Pancreas (tissue), 10 donors: ENCODE measurements at regions not wholly inside any gene's neighbourhood (a gene's known extent, or its start where the extent isn't known, plus 50 kb on each side); places are given as distances from the start of the nearest gene placed in this dataset.

ENCODE experiments used
- ATAC-seq, 4 donors: fragments of 200-7000 bp; cut with Tn5 transposase; one replicate each; pipeline versions ENCODE4 v1.8.0 to v1.9.1; 2020; ENCODE audit warnings: mild to moderate bottlenecking in 4 of 4, moderate library complexity in 4 of 4
- DNase-seq, 6 donors: peaks; one replicate each; pipeline ENCODE4 v3.0.0-alpha.2; 2020
- FAIRE-seq: peaks from 2 replicates; lab custom pipeline; 2012; peaks lifted over from hg19 to GRCh38; lab: Jason Lieb, UNC
- H3K27ac ChIP-seq, 4 donors: fragments of 200-600 bp; sonication (generic); 1 replicate in 3 of 4; 2 replicates in 1 of 4; pipeline versions ENCODE4 v1.5.0 to v1.8.0; 2020
- H3K27me3 ChIP-seq, 4 donors: fragments of 200-600 bp; one replicate each; pipeline ENCODE4 v1.8.0; 2021
- H3K36me3 ChIP-seq, 3 donors: fragments of 200-600 bp; sonication (generic) in 1 of 3; one replicate each; pipeline versions ENCODE4 v1.5.0 to v1.8.0; 2020 to 2021
- H3K4me1 ChIP-seq, 3 donors: fragments of 200-600 bp; one replicate each; pipeline ENCODE4 v1.8.0; 2021
- H3K4me3 ChIP-seq, 4 donors: fragments of 200-600 bp; sonication (generic) in 2 of 4; one replicate each; pipeline versions ENCODE4 v1.5.0 to v1.8.0; 2020 to 2021
- H3K9me3 ChIP-seq, 4 donors: fragments of 200-600 bp; one replicate each; pipeline ENCODE4 v1.8.0; 2021
- WGBS, 2 donors: extraction: QIAGEN DNeasy Blood & Tissue Kit; methylation state at CpG; one replicate each; pipeline ENCODE4 v1.1.7; 2013; 5-methylcytosine and 5-hydroxymethylcytosine counted together
- intact Hi-C, 3 donors: fragments of 100-400 bp; cut with DNase I; formaldehyde crosslinking; loops; one replicate each; pipeline versions ENCODE4 v1.11.1 to v1.14.2; 2022
- TF ChIP-seq, protein P1 (sequence below), 4 donors: fragments of 200-600 bp; sonication (generic) in 3 of 4; IDR thresholded peaks; one replicate each; pipeline versions ENCODE4 v1.5.0 to v1.8.0; 2021; ENCODE audit warnings: antibody characterized with exemption in 4 of 4
- donor health status: healthy with polysubstance abuse.
- donor health status: DM: no; HTN: no; CAD: no; lungs with moderate emphysema.
- donor health status: DM: no; HTN: no; CAD: no.
- donor health status: control.
- donor health status: control.
- donor health status: Bipolar disorder and iron deficiency.
- donor health status: DM: yes; HTN: yes; CAD: no.
- donor health status: DM: no; HTN: no; CAD: no.
- donor health status: DM: no; HTN: no; CAD: no.
- donor health status: DM: yes; HTN: yes; CAD: no.

DNA sequence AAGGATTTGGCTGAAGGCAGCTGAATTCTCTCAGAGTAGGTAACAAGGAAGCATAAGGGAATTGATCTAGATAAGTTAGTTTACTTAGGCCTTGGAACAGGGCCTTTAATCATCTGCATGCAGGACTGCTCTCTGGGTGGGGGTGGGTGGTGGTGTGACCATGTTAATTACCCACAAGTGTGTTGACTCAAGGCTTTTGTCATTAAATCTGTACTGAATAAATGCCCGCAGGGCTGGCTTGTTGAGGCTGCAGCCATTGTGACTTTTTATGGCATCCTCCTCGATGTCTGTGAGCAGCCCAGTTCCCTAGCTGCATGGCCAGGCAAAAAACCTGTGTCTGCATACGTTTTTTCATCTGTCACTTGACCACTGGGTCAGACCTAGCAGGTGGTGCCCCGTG is 63.5 kb upstream of the ASCC3 start:
- WGBS, 2 donors: 62 to 65% methylated on average over 4 of the region's 4 CpGs
- Histone ChIP-seq H3K9me3 (no peaks in the 10 kb centered on the region), H3K4me3 (no peak overlapping the region), H3K36me3 (no peaks in the 10 kb centered on the region), H3K27me3 (no peaks in the 10 kb centered on the region), H3K4me1 (no peaks in the 10 kb centered on the region), H3K27ac (no peak overlapping the region)
- TF ChIP-seq, protein P1, sequence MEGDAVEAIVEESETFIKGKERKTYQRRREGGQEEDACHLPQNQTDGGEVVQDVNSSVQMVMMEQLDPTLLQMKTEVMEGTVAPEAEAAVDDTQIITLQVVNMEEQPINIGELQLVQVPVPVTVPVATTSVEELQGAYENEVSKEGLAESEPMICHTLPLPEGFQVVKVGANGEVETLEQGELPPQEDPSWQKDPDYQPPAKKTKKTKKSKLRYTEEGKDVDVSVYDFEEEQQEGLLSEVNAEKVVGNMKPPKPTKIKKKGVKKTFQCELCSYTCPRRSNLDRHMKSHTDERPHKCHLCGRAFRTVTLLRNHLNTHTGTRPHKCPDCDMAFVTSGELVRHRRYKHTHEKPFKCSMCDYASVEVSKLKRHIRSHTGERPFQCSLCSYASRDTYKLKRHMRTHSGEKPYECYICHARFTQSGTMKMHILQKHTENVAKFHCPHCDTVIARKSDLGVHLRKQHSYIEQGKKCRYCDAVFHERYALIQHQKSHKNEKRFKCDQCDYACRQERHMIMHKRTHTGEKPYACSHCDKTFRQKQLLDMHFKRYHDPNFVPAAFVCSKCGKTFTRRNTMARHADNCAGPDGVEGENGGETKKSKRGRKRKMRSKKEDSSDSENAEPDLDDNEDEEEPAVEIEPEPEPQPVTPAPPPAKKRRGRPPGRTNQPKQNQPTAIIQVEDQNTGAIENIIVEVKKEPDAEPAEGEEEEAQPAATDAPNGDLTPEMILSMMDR (IDR thresholded peaks at IDR 0.05): no peak
- no peak for ATAC-seq
- DNase-seq: no peak
- intact Hi-C loops: no loop called here
- FAIRE-seq: no peak

DNA sequence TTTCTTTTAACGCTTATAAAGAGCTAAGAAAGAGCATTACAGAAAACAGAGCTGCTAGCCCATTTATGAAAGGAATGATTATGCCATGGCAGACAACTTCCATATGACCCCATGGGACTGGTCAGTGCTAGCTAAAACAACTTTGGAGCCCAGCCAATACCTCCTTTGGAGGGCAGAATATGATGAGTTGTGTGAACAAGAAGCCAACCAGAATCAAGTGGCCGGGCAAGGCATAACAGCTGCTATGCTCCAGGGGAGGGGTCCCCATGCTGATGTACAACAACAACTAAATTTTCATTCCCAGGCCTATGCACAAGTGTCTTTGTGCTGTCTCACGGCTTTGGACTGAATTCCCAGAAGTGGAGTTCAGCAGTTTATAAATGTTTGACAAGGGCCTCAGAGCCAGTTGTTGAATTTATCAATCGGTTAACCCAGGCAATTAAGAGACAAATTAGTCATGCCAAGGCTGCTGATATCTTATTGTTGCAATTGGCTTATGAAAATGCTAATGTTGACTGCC is 65.0 kb upstream of the ASCC3 start:
- FAIRE-seq: no peak

DNA sequence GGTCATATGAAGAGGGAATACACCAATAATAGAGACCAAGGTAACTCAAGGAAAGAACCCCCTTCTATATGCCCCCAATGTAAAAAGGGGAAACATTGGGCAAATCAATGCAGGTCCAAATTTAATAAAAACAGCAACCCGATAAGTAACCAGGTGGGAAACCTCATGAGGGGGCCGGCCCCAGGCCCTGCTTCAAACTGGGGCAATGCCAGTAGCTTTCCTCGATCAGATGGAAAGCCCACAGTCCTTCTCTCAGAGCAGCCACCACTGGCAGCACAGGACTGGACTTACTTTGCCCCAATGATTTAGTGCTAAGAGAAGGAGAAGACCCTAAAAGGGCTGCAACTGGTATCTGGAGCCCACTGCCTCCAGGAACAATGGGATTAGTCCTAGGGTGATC is 65.6 kb upstream of the ASCC3 start:
- H3K27ac ChIP-seq: no peak overlapping the region

More for the DNA sequence above, 65.0 kb upstream of the ASCC3 start:
- H3K27me3 ChIP-seq: no peaks in the 10 kb centered on the region
- WGBS, 2 donors: 73 to 77% methylated on average over 4 of the region's 4 CpGs
- intact Hi-C loops: no loop called here
- no peak for ATAC-seq
- no peak for DNase-seq
- H3K4me3 ChIP-seq: no peak overlapping the region
- TF ChIP-seq, protein P1 (IDR thresholded peaks at IDR 0.05): no peak
- H3K36me3 ChIP-seq: no peaks in the 10 kb centered on the region
- H3K9me3 ChIP-seq: no peaks in the 10 kb centered on the region
- H3K4me1 ChIP-seq: no peaks in the 10 kb centered on the region
- no peak overlapping the region for H3K27ac ChIP-seq

DNA sequence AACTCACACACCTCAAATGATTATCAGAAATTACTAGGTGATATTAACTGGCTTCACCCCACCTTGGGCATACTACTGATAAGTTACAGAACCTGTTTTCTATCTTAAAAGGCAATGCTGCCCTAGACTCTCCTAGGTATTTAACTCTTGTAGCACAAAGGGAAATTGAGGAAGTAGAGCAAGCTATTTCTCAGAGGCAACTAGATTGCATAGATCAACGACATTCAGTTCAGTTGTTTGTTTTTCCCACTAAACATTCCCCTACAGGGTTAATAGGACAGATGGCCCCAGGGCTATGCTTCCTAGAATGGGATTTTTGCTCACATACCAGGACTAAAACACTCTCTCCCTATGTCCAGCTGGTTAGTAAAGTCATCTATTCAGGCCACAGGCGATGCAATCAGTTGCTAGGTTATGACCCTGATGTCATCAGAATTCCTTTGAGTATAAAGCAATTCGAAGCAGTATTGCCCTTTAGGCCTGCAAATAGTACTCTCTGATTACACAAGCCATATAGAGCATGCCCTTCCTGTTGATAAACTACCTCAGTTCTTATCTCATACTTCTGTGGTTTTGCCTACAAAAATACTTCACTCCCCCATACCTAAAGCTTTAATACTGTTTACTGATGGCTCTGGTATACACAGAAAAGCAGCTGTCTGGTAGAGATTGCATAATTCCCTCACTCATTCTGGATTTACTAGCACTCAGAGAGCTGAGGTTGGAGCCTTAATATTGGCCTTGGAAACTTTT is 67.4 kb upstream of the ASCC3 start:
- intact Hi-C loops: no loop called here
- TF ChIP-seq, protein P1 (IDR thresholded peaks at IDR 0.05): no peak
- H3K36me3 ChIP-seq: no peaks in the 10 kb centered on the region
- no peaks in the 10 kb centered on the region for H3K4me1 ChIP-seq
- FAIRE-seq (no peak), ATAC-seq (no peak), DNase-seq (no peak)
- WGBS, 2 donors: 35 to 45% methylated on average over 3 of the region's 3 CpGs
- no peaks in the 10 kb centered on the region for H3K9me3 ChIP-seq
- no peak overlapping the region for H3K4me3 ChIP-seq
- H3K27ac ChIP-seq: no peak overlapping the region
- no peaks in the 10 kb centered on the region for H3K27me3 ChIP-seq

More for the DNA sequence above, 65.6 kb upstream of the ASCC3 start:
- no peaks in the 10 kb centered on the region for H3K4me1 ChIP-seq
- TF ChIP-seq, protein P1 (IDR thresholded peaks at IDR 0.05): no peak
- intact Hi-C loops: no loop called here
- FAIRE-seq (no peak), DNase-seq (no peak), ATAC-seq (no peak)
- H3K4me3 ChIP-seq: no peak overlapping the region
- no peaks in the 10 kb centered on the region for H3K9me3 ChIP-seq
- no peaks in the 10 kb centered on the region for H3K27me3 ChIP-seq
- WGBS, 2 donors: 77 to 83% methylated on average over 3 of the region's 3 CpGs
- no peaks in the 10 kb centered on the region for H3K36me3 ChIP-seq

DNA sequence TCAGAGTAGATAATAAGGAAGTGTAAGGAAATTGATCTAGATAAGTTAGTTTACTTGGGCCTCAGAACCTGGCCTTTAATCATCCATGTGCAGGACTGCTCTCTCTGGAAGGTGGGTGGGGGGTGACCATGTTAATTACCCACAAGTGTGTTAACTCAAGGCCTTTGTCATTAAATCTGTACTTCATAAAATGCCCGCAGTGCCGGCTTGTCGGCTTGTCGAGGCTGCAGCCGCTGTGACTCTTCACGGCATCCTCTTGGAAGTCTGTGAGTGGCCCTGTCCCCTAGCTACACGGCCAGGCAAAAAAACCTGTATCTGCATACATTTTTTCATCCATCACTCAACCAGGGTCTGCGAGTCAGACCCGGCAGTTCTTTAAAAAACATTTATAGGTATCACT is 70.9 kb upstream of the ASCC3 start:
- no peak overlapping the region for H3K4me3 ChIP-seq
- intact Hi-C loops: no loop called here
- no peaks in the 10 kb centered on the region for H3K9me3 ChIP-seq
- no peaks in the 10 kb centered on the region for H3K36me3 ChIP-seq
- TF ChIP-seq, protein P1 (IDR thresholded peaks at IDR 0.05): no peak
- FAIRE-seq: no peak
- no peaks in the 10 kb centered on the region for H3K4me1 ChIP-seq
- 46 to 50% methylated on average over 9 of the region's 9 CpGs for WGBS, 2 donors
- H3K27me3 ChIP-seq: no peaks in the 10 kb centered on the region
- DNase-seq: no peak
- H3K27ac ChIP-seq: no peak overlapping the region
- no peak for ATAC-seq
